Neutrophil (primary cell): ENCODE measurements at regions not wholly inside any gene's neighbourhood (a gene's known extent, or its start where the extent isn't known, plus 50 kb on each side); places are given as distances from the start of the nearest gene placed in this dataset.

Source experiments
- H3K27ac ChIP-seq: fragments of 200-600 bp; sonication (generic); 2 replicates; pipeline ENCODE4 v1.5.1; 2016; ENCODE audit warnings: mild to moderate bottlenecking, moderate library complexity
- H3K27me3 ChIP-seq: fragments of 200-600 bp; sonication (generic); 2 replicates; pipeline ENCODE4 v1.6.0; 2016; ENCODE audit warnings: mild to moderate bottlenecking
- H3K36me3 ChIP-seq: fragments of 200-600 bp; sonication (generic); 2 replicates; pipeline ENCODE4 v1.5.1; 2017
- H3K4me1 ChIP-seq, 2 experiments: fragments of 200-600 bp in 1 of 2; sonication (generic) in 1 of 2; 1 replicate in 1 of 2; 2 replicates in 1 of 2; pipeline versions ENCODE4 v1.5.1 to v1.6.1; 2013 to 2016; ENCODE audit warnings: low read depth in 1 of 2, low read length in 1 of 2, mild to moderate bottlenecking in 1 of 2, moderate library complexity in 1 of 2; ENCODE audit not compliant: control insufficient read depth in 1 of 2, insufficient read depth in 1 of 2
- H3K4me3 ChIP-seq, 2 experiments: fragments of 200-600 bp in 1 of 2; sonication (generic) in 1 of 2; 1 replicate in 1 of 2; 2 replicates in 1 of 2; pipeline ENCODE4 v1.5.1; 2013 to 2016; ENCODE audit warnings: low read depth in 1 of 2, low read length in 1 of 2, mild to moderate bottlenecking in 1 of 2, moderate library complexity in 1 of 2
- H3K9me3 ChIP-seq: fragments of 200-600 bp; sonication (generic); 2 replicates; pipeline ENCODE4 v1.5.1; 2016
- CTCF ChIP-seq: fragments of 200-600 bp; sonication (generic); IDR thresholded peaks from 2 replicates; pipeline ENCODE4 v1.5.1; 2016; ENCODE audit warnings: antibody characterized with exemption

- no peaks in the 10 kb centered on the region for H3K27me3 ChIP-seq
Measured at GRCh38 chr5:24389968-24390367, 254.8 kb downstream of the CDH10 start.

GRCh38 chr5:24391816-24392215 is 253.0 kb downstream of the CDH10 start:
- Histone ChIP-seq H3K27me3 (no peaks in the 10 kb centered on the region), H3K27ac (no peak overlapping the region), H3K4me3 (no peak overlapping the region), H3K4me1 (no peaks in the 10 kb centered on the region), H3K36me3 (no peaks in the 10 kb centered on the region), H3K9me3 (no peaks in the 10 kb centered on the region)
- TF ChIP-seq CTCF: no peak

More at GRCh38 chr5:24389968-24390367, 254.8 kb downstream of the CDH10 start:
- H3K27ac ChIP-seq: no peak overlapping the region
- no peaks in the 10 kb centered on the region for H3K9me3 ChIP-seq
- H3K4me3 ChIP-seq: no peak overlapping the region
- H3K4me1 ChIP-seq: no peaks in the 10 kb centered on the region
- H3K36me3 ChIP-seq: no peaks in the 10 kb centered on the region
- TF ChIP-seq CTCF: no peak

- H3K27ac ChIP-seq: no peak overlapping the region
- no peaks in the 10 kb centered on the region for H3K36me3 ChIP-seq
- no peak overlapping the region for H3K4me3 ChIP-seq
- TF ChIP-seq CTCF: no peak
- H3K9me3 ChIP-seq: no peaks in the 10 kb centered on the region
- no peaks in the 10 kb centered on the region for H3K4me1 ChIP-seq
- no peaks in the 10 kb centered on the region for H3K27me3 ChIP-seq
Measured at GRCh38 chr5:24397601-24398000, 247.2 kb downstream of the CDH10 start.

- Histone ChIP-seq H3K27ac (no peak overlapping the region), H3K36me3 (no peaks in the 10 kb centered on the region), H3K27me3 (no peaks in the 10 kb centered on the region), H3K4me1 (no peaks in the 10 kb centered on the region), H3K9me3 (no peaks in the 10 kb centered on the region), H3K4me3 (no peak overlapping the region)
- no peak for TF ChIP-seq CTCF
Measured at GRCh38 chr5:24401773-24402172, 243.0 kb downstream of the CDH10 start.

- no peaks in the 10 kb centered on the region for H3K9me3 ChIP-seq
- H3K4me1 ChIP-seq: no peaks in the 10 kb centered on the region
- no peaks in the 10 kb centered on the region for H3K27me3 ChIP-seq
- H3K36me3 ChIP-seq: no peaks in the 10 kb centered on the region
- no peak overlapping the region for H3K27ac ChIP-seq
- H3K4me3 ChIP-seq: no peak overlapping the region
- TF ChIP-seq CTCF: no peak
Measured at GRCh38 chr5:24407466-24407865, 237.3 kb downstream of the CDH10 start.

GRCh38 chr5:24428345-24428744 is 216.4 kb downstream of the CDH10 start:
- TF ChIP-seq CTCF: no peak
- no peaks in the 10 kb centered on the region for H3K4me1 ChIP-seq
- H3K9me3 ChIP-seq: no peaks in the 10 kb centered on the region
- no peak overlapping the region for H3K27ac ChIP-seq
- H3K27me3 ChIP-seq: no peaks in the 10 kb centered on the region
- no peak overlapping the region for H3K4me3 ChIP-seq
- no peaks in the 10 kb centered on the region for H3K36me3 ChIP-seq
